ENCODE measurements at regions not wholly inside any gene's neighbourhood (a gene's known extent, or its start where the extent isn't known, plus 50 kb on each side); places are given as distances from the start of the nearest gene placed in this dataset.

GRCh38 chr10:130570074-130570473 lies 433.9 kb downstream of the GLRX3 start:
- DNase-seq, result no peak

GRCh38 chr10:130571674-130572073 lies 435.5 kb downstream of the GLRX3 start:
- no peak for DNase-seq

GRCh38 chr10:130573446-130573845 lies 437.3 kb downstream of the GLRX3 start:
- no peak for DNase-seq

GRCh38 chr10:130575756-130576285 lies 439.6 kb downstream of the GLRX3 start:
- DNase-seq, result no peak

GRCh38 chr10:130576427-130576826 lies 440.2 kb downstream of the GLRX3 start:
- no peak for DNase-seq

GRCh38 chr10:130577039-130577438 lies 440.8 kb downstream of the GLRX3 start:
- DNase-seq, result no peak

- DNase-seq, result no peak
Observed at GRCh38 chr10:130578532-130579289, 442.5 kb downstream of the GLRX3 start.

GRCh38 chr10:130579913-130580312 lies 443.7 kb downstream of the GLRX3 start:
- no peak for DNase-seq

- no peak for DNase-seq
Observed at GRCh38 chr10:130580975-130581374, 444.8 kb downstream of the GLRX3 start.

GRCh38 chr10:130587718-130588117 lies 451.5 kb downstream of the GLRX3 start:
- no peak for DNase-seq

- no peak for DNase-seq
Observed at GRCh38 chr10:130606001-130606405, 469.8 kb downstream of the GLRX3 start.

- no peak for DNase-seq
Observed at GRCh38 chr10:130607366-130607765, 471.2 kb downstream of the GLRX3 start.

- no peak for DNase-seq
Observed at GRCh38 chr10:130611239-130611638, 475.0 kb downstream of the GLRX3 start.

- no peak for DNase-seq
Observed at GRCh38 chr10:130615457-130615856, 479.3 kb downstream of the GLRX3 start.

GRCh38 chr10:130617985-130618384 lies 481.8 kb downstream of the GLRX3 start:
- DNase-seq, result no peak

GRCh38 chr10:130618647-130619046 lies 482.5 kb downstream of the GLRX3 start:
- DNase-seq, result no peak

- no peak for DNase-seq
Observed at GRCh38 chr10:130621231-130621775, 485.1 kb downstream of the GLRX3 start.

- no peak for DNase-seq
Observed at GRCh38 chr10:130623680-130624267, 487.6 kb downstream of the GLRX3 start.

- no peak for DNase-seq
Observed at GRCh38 chr10:130627346-130628045, 491.3 kb downstream of the GLRX3 start.

- no peak for DNase-seq
Observed at GRCh38 chr10:130630135-130630534, 493.9 kb downstream of the GLRX3 start.

GRCh38 chr10:130631142-130632096 lies 495.2 kb downstream of the GLRX3 start:
- no peak for DNase-seq

- no peak for DNase-seq
Observed at GRCh38 chr10:130634816-130635215, 498.6 kb downstream of the GLRX3 start.

Data from stimulated activated CD4-positive, alpha-beta T cell treated with anti-CD3 and anti-CD28 coated beads, Interleukin-2, amount 100 ng/mL, for 24 hours (primary cell).